OCI-LY1 (cell line): ENCODE measurements at regions not wholly inside any gene's neighbourhood (a gene's known extent, or its start where the extent isn't known, plus 50 kb on each side); places are given as distances from the start of the nearest gene placed in this dataset.

Experiments
- H2AFZ ChIP-seq: fragments of 200-600 bp; sonication (generic), shearing (Covaris generic); 2 replicates; pipeline ENCODE4 v1.6.0; 2014; ENCODE audit warnings: antibody characterized with exemption, mild to moderate bottlenecking, low read length
- H3F3A ChIP-seq: fragments of 200-600 bp; sonication (generic), shearing (Covaris generic); 2 replicates; pipeline ENCODE4 v1.6.0; 2014; ENCODE audit warnings: mild to moderate bottlenecking, antibody characterized with exemption, low read length, moderate library complexity; ENCODE audit not compliant: insufficient read depth
- H3K27ac ChIP-seq: fragments of 200-600 bp; sonication (generic); 2 replicates; pipeline ENCODE4 v1.5.1; 2014; ENCODE audit warnings: low read length, mixed run types, mild to moderate bottlenecking, low read depth; ENCODE audit not compliant: poor library complexity, severe bottlenecking
- H3K27me3 ChIP-seq: fragments of 200-600 bp; sonication (generic); 2 replicates; pipeline ENCODE4 v1.6.0; 2014; ENCODE audit warnings: antibody characterized with exemption, mild to moderate bottlenecking, low read length, moderate library complexity; ENCODE audit not compliant: insufficient read depth
- H3K36me3 ChIP-seq: fragments of 200-600 bp; sonication (generic); 2 replicates; pipeline ENCODE4 v1.6.1; 2014; ENCODE audit warnings: mild to moderate bottlenecking, antibody characterized with exemption, low read length, moderate library complexity, mixed read lengths; ENCODE audit not compliant: insufficient read depth
- H3K4me1 ChIP-seq: fragments of 200-600 bp; sonication (generic); 2 replicates; pipeline ENCODE4 v1.5.1; 2014; ENCODE audit warnings: mild to moderate bottlenecking, low read length, moderate library complexity; ENCODE audit not compliant: insufficient read depth, severe bottlenecking
- H3K4me2 ChIP-seq: fragments of 200-600 bp; sonication (generic), shearing (Covaris generic); 2 replicates; pipeline ENCODE4 v1.6.1; 2014; ENCODE audit warnings: low read length
- H3K4me3 ChIP-seq: fragments of 200-600 bp; sonication (generic); 2 replicates; pipeline ENCODE4 v1.5.1; 2014; ENCODE audit warnings: low read length, low read depth, mild to moderate bottlenecking, mixed read lengths; ENCODE audit not compliant: poor library complexity, severe bottlenecking
- H3K79me2 ChIP-seq: fragments of 200-600 bp; shearing (Covaris generic); 2 replicates; pipeline ENCODE4 v1.6.1; 2016; ENCODE audit warnings: mixed run types, low read length, mixed read lengths; ENCODE audit not compliant: insufficient read depth
- H3K9ac ChIP-seq: fragments of 200-600 bp; sonication (generic), shearing (Covaris generic); 2 replicates; pipeline ENCODE4 v1.6.1; 2014; ENCODE audit warnings: mild to moderate bottlenecking, low read length, mixed read lengths
- H3K9me2 ChIP-seq: fragments of 200-600 bp; sonication (generic), shearing (Covaris generic); 2 replicates; pipeline ENCODE4 v1.6.1; 2014; ENCODE audit warnings: low read depth, mild to moderate bottlenecking, low read length, mixed read lengths
- H3K9me3 ChIP-seq: fragments of 200-600 bp; shearing (Covaris generic); 2 replicates; pipeline ENCODE4 v1.6.1; 2014; ENCODE audit warnings: low read length, mixed read lengths
- H4K20me1 ChIP-seq: fragments of 200-600 bp; sonication (generic), shearing (Covaris generic); 2 replicates; pipeline ENCODE4 v1.6.0; 2016; ENCODE audit warnings: mild to moderate bottlenecking, low read length; ENCODE audit not compliant: insufficient read depth
- EZH2 ChIP-seq: fragments of 200-600 bp; sonication (generic), shearing (Covaris generic); IDR thresholded peaks from 2 replicates; pipeline ENCODE4 v1.8.0; 2017; ENCODE audit warnings: borderline replicate concordance, mixed run types, mild to moderate bottlenecking, antibody characterized with exemption, low read length, moderate library complexity, mixed read lengths
- TF ChIP-seq, protein P1 (sequence below): fragments of 200-600 bp; sonication (generic), shearing (Covaris generic); IDR thresholded peaks from 2 replicates; pipeline ENCODE4 v1.5.1; 2017; ENCODE audit warnings: mild to moderate bottlenecking, antibody characterized with exemption, low read length, moderate library complexity, mixed read lengths

DNA sequence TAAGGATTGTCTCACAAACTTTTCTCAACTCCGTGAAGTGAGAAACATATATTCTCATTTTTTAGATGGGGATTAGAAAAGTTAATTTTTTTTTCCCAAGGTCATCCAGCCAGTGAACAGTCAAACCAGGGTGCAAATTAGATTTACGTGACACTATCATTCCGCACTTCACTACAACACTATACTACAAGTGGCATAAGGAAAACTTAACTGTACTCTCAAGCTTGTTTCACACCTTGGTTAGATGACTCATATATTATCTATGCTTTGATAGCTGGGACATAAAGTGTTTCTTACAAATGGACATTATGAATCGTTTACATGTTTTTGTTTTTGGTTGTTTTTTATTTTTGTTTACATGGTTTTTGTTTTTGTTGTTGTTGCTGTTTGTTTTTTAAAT, 525.7 kb downstream of the PPARGC1A start:
- Histone ChIP-seq H3K4me2 (no peak overlapping the region), H3K4me3 (no peak overlapping the region), H3K27me3 (no peaks in the 10 kb centered on the region), H4K20me1 (no peaks in the 10 kb centered on the region), H3K9me3 (no peaks in the 10 kb centered on the region), H3K36me3 (no peaks in the 10 kb centered on the region), H3K4me1 (no peaks in the 10 kb centered on the region), H3K27ac (no peak overlapping the region), H3K9me2 (no peaks in the 10 kb centered on the region), H3K79me2 (no peaks in the 10 kb centered on the region), H3K9ac (no peak overlapping the region), H2AFZ (no peak overlapping the region), H3F3A (no peaks in the 10 kb centered on the region)
- no peak for TF ChIP-seq EZH2
- TF ChIP-seq, protein P1, sequence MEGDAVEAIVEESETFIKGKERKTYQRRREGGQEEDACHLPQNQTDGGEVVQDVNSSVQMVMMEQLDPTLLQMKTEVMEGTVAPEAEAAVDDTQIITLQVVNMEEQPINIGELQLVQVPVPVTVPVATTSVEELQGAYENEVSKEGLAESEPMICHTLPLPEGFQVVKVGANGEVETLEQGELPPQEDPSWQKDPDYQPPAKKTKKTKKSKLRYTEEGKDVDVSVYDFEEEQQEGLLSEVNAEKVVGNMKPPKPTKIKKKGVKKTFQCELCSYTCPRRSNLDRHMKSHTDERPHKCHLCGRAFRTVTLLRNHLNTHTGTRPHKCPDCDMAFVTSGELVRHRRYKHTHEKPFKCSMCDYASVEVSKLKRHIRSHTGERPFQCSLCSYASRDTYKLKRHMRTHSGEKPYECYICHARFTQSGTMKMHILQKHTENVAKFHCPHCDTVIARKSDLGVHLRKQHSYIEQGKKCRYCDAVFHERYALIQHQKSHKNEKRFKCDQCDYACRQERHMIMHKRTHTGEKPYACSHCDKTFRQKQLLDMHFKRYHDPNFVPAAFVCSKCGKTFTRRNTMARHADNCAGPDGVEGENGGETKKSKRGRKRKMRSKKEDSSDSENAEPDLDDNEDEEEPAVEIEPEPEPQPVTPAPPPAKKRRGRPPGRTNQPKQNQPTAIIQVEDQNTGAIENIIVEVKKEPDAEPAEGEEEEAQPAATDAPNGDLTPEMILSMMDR: no peak

DNA sequence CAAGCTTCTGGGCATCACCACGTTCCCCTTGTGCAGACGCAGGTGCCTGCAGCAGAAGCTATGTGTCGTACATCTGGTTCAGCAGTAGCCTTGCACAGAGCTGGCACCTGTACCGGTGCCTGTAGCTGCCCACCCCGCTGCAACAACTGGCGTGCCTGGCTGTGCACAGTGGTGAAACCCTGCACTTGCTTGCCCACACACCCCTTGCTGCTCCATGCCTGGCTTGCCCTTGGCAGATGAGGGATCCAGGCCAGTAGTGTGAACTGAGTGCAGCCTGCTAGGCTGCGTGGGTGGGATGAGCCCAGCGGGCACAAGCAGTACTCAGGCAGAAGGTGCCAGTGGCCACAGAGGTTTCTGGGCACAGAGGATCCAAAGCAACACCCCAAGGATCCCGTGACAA, 528.4 kb downstream of the PPARGC1A start:
- Histone ChIP-seq H3K9ac (no peak overlapping the region), H3K9me2 (no peaks in the 10 kb centered on the region)

DNA sequence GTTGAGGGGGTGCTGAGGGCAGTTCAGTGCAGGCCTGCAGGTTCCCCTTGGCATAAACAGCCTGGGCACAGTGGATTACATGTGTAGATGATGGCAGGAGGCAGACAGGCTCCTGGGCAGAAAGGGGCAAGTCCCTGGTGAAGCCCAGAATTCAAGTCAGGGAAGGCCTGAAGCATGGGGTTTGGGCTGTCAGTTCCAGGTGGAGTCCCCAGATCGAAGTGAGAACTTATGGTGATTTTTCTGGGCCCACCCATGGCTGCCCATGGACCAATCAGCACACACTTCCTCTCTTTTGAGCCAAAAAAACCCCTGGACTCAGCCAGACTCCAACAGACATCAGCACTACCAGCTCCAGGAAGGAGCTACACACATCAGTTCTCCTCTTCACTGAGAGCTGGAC, 529.1 kb downstream of the PPARGC1A start:
- Histone ChIP-seq H3K4me3 (no peak overlapping the region), H3K36me3 (no peaks in the 10 kb centered on the region), H3K9me3 (no peaks in the 10 kb centered on the region), H4K20me1 (no peaks in the 10 kb centered on the region), H3K9me2 (no peaks in the 10 kb centered on the region), H3F3A (no peaks in the 10 kb centered on the region), H2AFZ (no peak overlapping the region), H3K27me3 (no peaks in the 10 kb centered on the region), H3K27ac (no peak overlapping the region), H3K4me2 (no peak overlapping the region), H3K4me1 (no peaks in the 10 kb centered on the region), H3K79me2 (no peaks in the 10 kb centered on the region), H3K9ac (no peak overlapping the region)
- no peak for TF ChIP-seq EZH2
- TF ChIP-seq, protein P1: no peak

More for the DNA sequence above, 528.4 kb downstream of the PPARGC1A start:
- no peaks in the 10 kb centered on the region for H3K9me3 ChIP-seq
- H3K36me3 ChIP-seq: no peaks in the 10 kb centered on the region
- no peak overlapping the region for H2AFZ ChIP-seq
- no peak overlapping the region for H3K4me3 ChIP-seq
- no peaks in the 10 kb centered on the region for H3K79me2 ChIP-seq
- no peak overlapping the region for H3K27ac ChIP-seq
- TF ChIP-seq EZH2: no peak
- TF ChIP-seq, protein P1: no peak
- no peaks in the 10 kb centered on the region for H3K27me3 ChIP-seq
- H3K4me2 ChIP-seq: no peak overlapping the region
- no peaks in the 10 kb centered on the region for H4K20me1 ChIP-seq
- H3F3A ChIP-seq: no peaks in the 10 kb centered on the region
- H3K4me1 ChIP-seq: no peaks in the 10 kb centered on the region
